MV-4-11 (cell line): ENCODE measurements at regions not wholly inside any gene's neighbourhood (a gene's known extent, or its start where the extent isn't known, plus 50 kb on each side); places are given as distances from the start of the nearest gene placed in this dataset.

ENCODE experiments used
- DNase-seq: peaks from one replicate; lab custom pipeline; 2025; lab: John Stamatoyannopoulos, UW

GRCh38 chr5:168159425-168159824 lies 132.0 kb upstream of the WWC1 start:
- peak; percentile 100 for DNase-seq

- no peak for DNase-seq
Measured at GRCh38 chr5:168162464-168162863, 129.0 kb upstream of the WWC1 start.

- DNase-seq = no peak
Measured at GRCh38 chr5:168163966-168164365, 127.5 kb upstream of the WWC1 start.

- DNase-seq = no peak
Measured at GRCh38 chr5:168165221-168165914, 126.1 kb upstream of the WWC1 start.

GRCh38 chr5:168165977-168166376 lies 125.5 kb upstream of the WWC1 start:
- DNase-seq = no peak

- DNase-seq = no peak
Measured at GRCh38 chr5:168167338-168167737, 124.1 kb upstream of the WWC1 start.

- no peak for DNase-seq
Measured at GRCh38 chr5:168168978-168169698, 122.3 kb upstream of the WWC1 start.

- DNase-seq = no peak
Measured at GRCh38 chr5:168169791-168170190, 121.7 kb upstream of the WWC1 start.

- DNase-seq = no peak
Measured at GRCh38 chr5:168171901-168172759, 119.3 kb upstream of the WWC1 start.

- no peak for DNase-seq
Measured at GRCh38 chr5:168172760-168173223, 118.7 kb upstream of the WWC1 start.

- no peak for DNase-seq
Measured at GRCh38 chr5:168174376-168174775, 117.1 kb upstream of the WWC1 start.

- peak; percentile 69 for DNase-seq
Measured at GRCh38 chr5:168176251-168176650, 115.2 kb upstream of the WWC1 start.

GRCh38 chr5:168176941-168177340 lies 114.5 kb upstream of the WWC1 start:
- DNase-seq = peak; percentile 51

- DNase-seq = no peak
Measured at GRCh38 chr5:168177831-168178450, 113.5 kb upstream of the WWC1 start.

- no peak for DNase-seq
Measured at GRCh38 chr5:168179192-168179593, 112.3 kb upstream of the WWC1 start.

- DNase-seq = no peak
Measured at GRCh38 chr5:168182269-168182668, 109.2 kb upstream of the WWC1 start.

- DNase-seq = no peak
Measured at GRCh38 chr5:168184103-168184502, 107.3 kb upstream of the WWC1 start.

GRCh38 chr5:168186289-168187074 lies 105.0 kb upstream of the WWC1 start:
- DNase-seq = no peak

- DNase-seq = no peak
Measured at GRCh38 chr5:168187614-168188013, 103.8 kb upstream of the WWC1 start.

- DNase-seq = no peak
Measured at GRCh38 chr5:168188182-168188581, 103.3 kb upstream of the WWC1 start.

GRCh38 chr5:168192120-168192519 lies 99.3 kb upstream of the WWC1 start:
- DNase-seq = no peak
